Heart left ventricle (tissue), 16 donors: ENCODE measurements at regions not wholly inside any gene's neighbourhood (a gene's known extent, or its start where the extent isn't known, plus 50 kb on each side); places are given as distances from the start of the nearest gene placed in this dataset.
A peak's percentile ranks its signal among the peaks of the same experiment; 100 is the strongest.

Experiments used
- ATAC-seq, 4 donors: fragments of 200-7000 bp; cut with Tn5 transposase; one replicate each; pipeline ENCODE4 v1.9.1; 2020 to 2022; ENCODE audit warnings: moderate library complexity in 4 of 4, mild to moderate bottlenecking in 3 of 4, moderate number of reproducible peaks in 1 of 4
- DNase-seq, 5 donors: peaks; one replicate each; pipeline ENCODE4 v3.0.0-alpha.2; 2020
- H3K27ac ChIP-seq, 12 donors: fragments of 200-600 bp; sonication (generic) in 4 of 12; one replicate each; pipeline versions ENCODE4 v1.5.0 to v1.8.0; 2016 to 2022; ENCODE audit warnings: mild to moderate bottlenecking in 2 of 12
- H3K27me3 ChIP-seq, 9 donors: fragments of 200-600 bp; sonication (generic) in 2 of 9; one replicate each; pipeline versions ENCODE4 v1.5.1 to v1.8.0; 2016 to 2022; ENCODE audit warnings: mild to moderate bottlenecking in 3 of 9
- H3K36me3 ChIP-seq, 9 donors: fragments of 200-600 bp; sonication (generic) in 2 of 9; one replicate each; pipeline versions ENCODE4 v1.5.0 to v1.8.0; 2018 to 2022; ENCODE audit warnings: mild to moderate bottlenecking in 2 of 9
- H3K4me1 ChIP-seq, 12 donors: fragments of 200-600 bp; sonication (generic) in 4 of 12; one replicate each; pipeline versions ENCODE4 v1.5.0 to v1.8.0; 2016 to 2022; ENCODE audit warnings: mild to moderate bottlenecking in 3 of 12
- H3K4me3 ChIP-seq, 12 donors: fragments of 200-600 bp; sonication (generic) in 4 of 12; one replicate each; pipeline versions ENCODE4 v1.5.0 to v1.8.0; 2017 to 2022; ENCODE audit warnings: mild to moderate bottlenecking in 9 of 12, moderate library complexity in 4 of 12
- H3K9me3 ChIP-seq, 12 donors: fragments of 200-600 bp; sonication (generic) in 4 of 12; one replicate each; pipeline versions ENCODE4 v1.5.0 to v1.8.0; 2016 to 2022; ENCODE audit warnings: mild to moderate bottlenecking in 1 of 12
- CTCF ChIP-seq, 12 donors: fragments of 200-600 bp; sonication (generic) in 4 of 12; IDR thresholded peaks; one replicate each; pipeline versions ENCODE4 v1.5.0 to v1.8.0; 2018 to 2022; ENCODE audit warnings: antibody characterized with exemption in 12 of 12, mild to moderate bottlenecking in 5 of 12
- POLR2A ChIP-seq, 2 donors: fragments of 450-650 bp; IDR thresholded peaks; one replicate each; pipeline ENCODE4 v1.6.1; 2017; ENCODE audit warnings: antibody characterized with exemption in 2 of 2, mild to moderate bottlenecking in 2 of 2, moderate library complexity in 2 of 2
- WGBS, 4 donors: extraction: QIAGEN DNeasy Blood & Tissue Kit in 2 of 4; methylation state at CpG; one replicate each; pipeline versions ENCODE4 v1.1.5 to v1.1.7; 2013 to 2018; 5-methylcytosine and 5-hydroxymethylcytosine counted together
- intact Hi-C, 10 donors: fragments of 100-400 bp; cut with DNase I; formaldehyde crosslinking; loops; one replicate each; pipeline versions ENCODE4 v1.11.1 to v1.14.2; 2022
- donor health status: ischemic (EF 13 %, LVEDD 7.1; RV severe dilation, severe dysfunction).
- donor health status: healthy with polysubstance abuse.
- donor health status: DM: no; HTN: yes; CAD: no.
- donor health status: DM: no; HTN: no; CAD: no.
- donor health status: ischemic (EF 25% LVEDD 6.9; RV normal size, moderate dysfunction).
- donor health status: ischemic (EF 25% LVEDD 5.7; RV mildly dilated, moderate dysfunction).
- donor health status: healthy.
- donor health status: DM: yes; HTN: yes; CAD: no.
- donor health status: ischemic (EF 35%, LVEDD 5.7; RV mildly dilated, moderate dysfunction).
- donor health status: nonischemic (EF 11% LVEDD 7.7; RV severe dilation, severe dysfunction).
- donor health status: DM: yes; HTN: yes; CAD: no.
- donor health status: PGD.
- donor health status: ischemic (EF 29% LVEDD 5.4; RV normal size, mild dysfunction).
- donor health status: nonischemic (EF 23%, LVEDD 6.1; RV moderate dilation, normal function).

GRCh38 chr6:3962291-3963280 is 113.4 kb downstream of the FAM50B start:
- Histone ChIP-seq H3K36me3 (no peaks in the 10 kb centered on the region), H3K4me1 (peaks cover 0 to 25% (median 3%) of the 10 kb centered on the region in 12 donors), H3K9me3 (peaks cover 0 to 4% (median 0%) of the 10 kb centered on the region in 12 donors), H3K4me3 (no peak overlapping the region), H3K27me3 (no peaks in the 10 kb centered on the region), H3K27ac (peak overlapping the region in 3 of 12 donors; percentile 4 to 52 (median 19))
- TF ChIP-seq CTCF (IDR thresholded peaks at IDR 0.05) (no peak), POLR2A (IDR thresholded peaks at IDR 0.05) (no peak)
- intact Hi-C loops, result no loop called here
- ATAC-seq, result peak; percentile 40 to 69 (median 56)
- DNase-seq, result peak in 1 of 5 donors; percentile 14
- WGBS, 4 donors, result 57 to 69% (median 65%) methylated on average over 7 of the region's 7 CpGs

GRCh38 chr6:3963426-3963825 is 114.3 kb downstream of the FAM50B start:
- 43 to 61% (median 48%) methylated on average over 4 of the region's 4 CpGs for WGBS, 4 donors

DNA sequence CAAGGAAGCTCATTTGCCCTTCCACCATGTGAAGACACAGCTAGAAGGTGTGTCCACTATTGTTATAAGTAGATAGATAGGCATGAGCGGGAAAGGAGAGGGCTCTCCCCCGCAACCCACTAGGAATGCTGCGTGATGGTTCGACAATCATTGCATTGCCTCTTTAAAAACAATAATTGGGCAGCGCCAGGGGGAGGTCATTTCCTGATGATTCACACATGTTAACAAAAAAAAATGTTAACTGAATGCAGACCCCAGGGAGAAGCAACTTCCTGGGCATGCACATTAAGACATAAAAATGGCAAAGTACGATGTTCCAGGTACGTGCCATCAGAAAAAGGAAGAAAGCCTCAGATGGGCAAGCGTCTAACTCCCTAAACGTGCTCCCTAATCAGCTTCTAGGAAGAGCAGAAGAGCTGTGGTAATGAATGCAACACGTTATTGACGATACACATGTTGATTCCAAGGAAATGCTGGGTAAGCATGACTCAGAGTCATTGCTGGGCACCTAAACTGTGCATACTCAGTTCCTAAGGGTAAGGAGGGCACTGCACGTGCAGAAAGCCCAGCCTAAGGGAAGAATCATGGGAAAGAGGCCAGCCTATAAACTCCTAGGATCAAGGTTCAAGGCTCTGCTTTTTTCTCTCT is 113.7 kb downstream of the FAM217A start:
- 64 to 75% (median 70%) methylated on average over 12 of the region's 12 CpGs for whole genome bisulfite sequencing, 4 donors
- H3K4me1 ChIP-seq, result peaks cover 0 to 25% (median 3%) of the 10 kb centered on the region in 12 donors
- intact Hi-C loops, result no loop called here
- no peaks in the 10 kb centered on the region for H3K9me3 ChIP-seq
- ATAC-seq (no peak), DNase-seq (no peak)
- H3K36me3 ChIP-seq, result no peaks in the 10 kb centered on the region
- H3K4me3 ChIP-seq, result no peak overlapping the region
- no peaks in the 10 kb centered on the region for H3K27me3 ChIP-seq
- no peak overlapping the region for H3K27ac ChIP-seq
- TF ChIP-seq POLR2A (IDR thresholded peaks at IDR 0.05), result no peak

More at GRCh38 chr6:3963426-3963825, 114.3 kb downstream of the FAM50B start:
- ATAC-seq (peak in 1 of 4 donors; percentile 76), DNase-seq (no peak)
- Histone ChIP-seq H3K4me1 (peaks cover 0 to 25% (median 3%) of the 10 kb centered on the region in 12 donors), H3K27me3 (no peaks in the 10 kb centered on the region), H3K36me3 (no peaks in the 10 kb centered on the region), H3K27ac (peak overlapping the region in 2 of 12 donors; percentile 19 to 52), H3K9me3 (no peaks in the 10 kb centered on the region), H3K4me3 (no peak overlapping the region)
- TF ChIP-seq CTCF (IDR thresholded peaks at IDR 0.05) (no peak), POLR2A (IDR thresholded peaks at IDR 0.05) (no peak)
- intact Hi-C loops, result no loop called here

GRCh38 chr6:3966426-3966825 is 112.5 kb downstream of the FAM217A start:
- no peak for DNase-seq
- Histone ChIP-seq H3K27ac (no peak overlapping the region), H3K4me3 (no peak overlapping the region), H3K9me3 (no peaks in the 10 kb centered on the region), H3K4me1 (peaks cover 0 to 25% (median 3%) of the 10 kb centered on the region in 12 donors), H3K27me3 (no peaks in the 10 kb centered on the region), H3K36me3 (no peaks in the 10 kb centered on the region)
- intact Hi-C loops, result no loop called here
- ATAC-seq, result no peak
- WGBS, 4 donors, result 88 to 99% (median 92%) methylated on average over 9 of the region's 9 CpGs
- TF ChIP-seq CTCF (IDR thresholded peaks at IDR 0.05) (no peak), POLR2A (IDR thresholded peaks at IDR 0.05) (no peak)
